Epithelial cell of proximal tubule (primary cell): ENCODE measurements at regions not wholly inside any gene's neighbourhood (a gene's known extent, or its start where the extent isn't known, plus 50 kb on each side); places are given as distances from the start of the nearest gene placed in this dataset.

Source experiments
- DNase-seq: peaks from one replicate; pipeline ENCODE4 v3.0.0-alpha.2; 2011; ENCODE audit warnings: low read depth
- H3K4me3 ChIP-seq: 2 replicates; pipeline ENCODE4 v1.5.1; 2011; ENCODE audit warnings: low read depth, mild to moderate bottlenecking, low read length
- CTCF ChIP-seq: conservative IDR thresholded peaks from 2 replicates; pipeline ENCODE4 v1.5.1; 2012; ENCODE audit warnings: low read depth, mild to moderate bottlenecking, low read length

- TF ChIP-seq CTCF = no peak
- H3K4me3 ChIP-seq = no peak overlapping the region
- DNase-seq = no peak
Measured at GRCh38 chr5:33184367-33184766, 256.4 kb upstream of the TARS1 start.

- TF ChIP-seq CTCF = no peak
- no peak for DNase-seq
- no peak overlapping the region for H3K4me3 ChIP-seq
Measured at GRCh38 chr5:33188089-33188488, 252.7 kb upstream of the TARS1 start.

- no peak overlapping the region for H3K4me3 ChIP-seq
- no peak for TF ChIP-seq CTCF
- no peak for DNase-seq
Measured at GRCh38 chr5:33194914-33195313, 245.9 kb upstream of the TARS1 start.

GRCh38 chr5:33195431-33196165, 245.2 kb upstream of the TARS1 start:
- no peak overlapping the region for H3K4me3 ChIP-seq
- DNase-seq = no peak
- no peak for TF ChIP-seq CTCF

GRCh38 chr5:33198836-33199235, 241.9 kb upstream of the TARS1 start:
- TF ChIP-seq CTCF = no peak
- no peak for DNase-seq
- H3K4me3 ChIP-seq = no peak overlapping the region

- H3K4me3 ChIP-seq = no peak overlapping the region
Measured at GRCh38 chr5:33203931-33204330, 236.8 kb upstream of the TARS1 start.

More at GRCh38 chr5:33203931-33204330, 236.8 kb upstream of the TARS1 start:
- DNase-seq = no peak
- TF ChIP-seq CTCF = no peak
